Activated naive CD4-positive, alpha-beta T cell treated with Interleukin-2 at 50 U/mL for 16 hours (primary cell): ENCODE measurements at regions not wholly inside any gene's neighbourhood (a gene's known extent, or its start where the extent isn't known, plus 50 kb on each side); places are given as distances from the start of the nearest gene placed in this dataset.

Experiments
- DNase-seq: peaks from one replicate; pipeline ENCODE4 v3.0.0-alpha.2; 2020

DNA sequence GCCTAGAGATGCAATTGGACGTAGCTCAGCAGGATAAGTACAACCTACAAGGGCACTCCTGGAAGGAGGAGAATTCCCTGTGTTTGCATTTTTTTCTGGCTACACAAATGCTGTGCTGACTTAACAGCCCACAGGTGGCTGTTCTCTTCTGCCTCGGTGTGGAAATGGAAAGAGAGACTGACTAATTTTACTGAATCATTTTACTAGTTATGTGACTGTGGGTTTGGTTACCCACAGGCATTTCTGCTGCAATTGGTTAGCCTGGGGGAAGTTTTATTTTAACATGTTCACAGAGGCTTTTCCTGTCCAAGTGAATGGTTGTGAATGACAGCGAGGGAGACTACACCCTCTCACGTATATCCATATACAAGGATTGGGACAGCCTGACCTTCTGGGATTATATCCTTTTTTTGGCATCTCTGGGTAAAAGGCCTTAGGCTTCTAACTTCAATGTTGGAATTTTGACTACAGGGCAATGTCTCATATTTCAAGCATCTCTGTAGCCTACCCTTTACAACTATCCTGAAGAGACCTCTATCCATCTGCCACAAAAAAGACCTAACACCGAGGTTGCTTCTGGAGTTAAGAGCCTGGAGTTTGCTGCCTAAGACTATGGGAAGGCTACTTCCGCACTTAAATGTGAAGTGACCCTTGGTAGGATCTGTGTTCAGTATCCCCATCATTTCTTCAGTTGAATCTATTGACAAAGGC lies 67.2 kb upstream of the TP63 start:
- DNase-seq: peak; percentile 13

DNA sequence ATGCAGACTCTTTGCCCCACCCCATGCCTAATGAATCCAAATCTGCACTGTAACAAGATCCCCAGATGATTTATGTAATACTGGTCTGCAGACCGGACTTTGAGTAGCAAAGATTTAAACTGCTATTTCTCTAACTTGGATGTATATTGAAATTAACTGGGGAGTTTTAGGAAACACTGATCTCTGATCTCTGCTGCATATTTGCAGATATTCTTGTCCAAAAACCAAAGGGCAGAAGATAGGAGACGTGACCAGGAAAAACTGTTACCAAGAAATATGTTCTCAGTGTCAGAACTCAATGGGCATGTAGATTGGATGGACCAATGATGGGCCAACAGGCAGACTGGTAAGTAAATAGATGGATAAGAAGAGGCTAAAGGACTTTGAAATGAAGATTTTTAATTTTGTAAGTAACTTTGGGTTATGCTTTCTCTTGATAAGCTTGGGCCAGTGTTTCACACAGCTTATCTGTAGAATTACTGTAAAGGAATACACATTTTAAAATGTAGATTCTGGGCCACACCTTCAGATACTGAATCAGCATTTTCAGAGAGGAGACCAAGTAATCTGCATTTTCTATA lies 64.5 kb upstream of the TP63 start:
- no peak for DNase-seq

DNA sequence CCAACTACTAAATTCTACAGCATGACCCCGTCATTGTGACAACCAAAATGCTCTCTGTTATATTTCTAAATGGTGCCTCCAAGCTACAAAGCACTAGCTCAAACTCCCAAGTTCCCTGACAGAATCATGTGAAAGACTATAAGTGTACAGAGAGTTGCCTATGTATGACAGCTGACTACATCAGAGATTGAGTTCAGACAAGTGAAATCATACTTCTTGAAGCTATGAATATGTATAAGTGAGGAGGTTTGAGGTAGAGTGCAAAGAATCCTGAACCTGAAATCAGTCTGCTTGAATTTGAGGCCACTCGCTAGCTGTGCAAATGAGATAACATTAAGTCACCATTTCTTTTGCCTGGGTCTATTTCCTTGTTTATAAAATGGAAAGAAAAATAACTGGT lies 63.9 kb upstream of the TP63 start:
- DNase-seq: no peak

DNA sequence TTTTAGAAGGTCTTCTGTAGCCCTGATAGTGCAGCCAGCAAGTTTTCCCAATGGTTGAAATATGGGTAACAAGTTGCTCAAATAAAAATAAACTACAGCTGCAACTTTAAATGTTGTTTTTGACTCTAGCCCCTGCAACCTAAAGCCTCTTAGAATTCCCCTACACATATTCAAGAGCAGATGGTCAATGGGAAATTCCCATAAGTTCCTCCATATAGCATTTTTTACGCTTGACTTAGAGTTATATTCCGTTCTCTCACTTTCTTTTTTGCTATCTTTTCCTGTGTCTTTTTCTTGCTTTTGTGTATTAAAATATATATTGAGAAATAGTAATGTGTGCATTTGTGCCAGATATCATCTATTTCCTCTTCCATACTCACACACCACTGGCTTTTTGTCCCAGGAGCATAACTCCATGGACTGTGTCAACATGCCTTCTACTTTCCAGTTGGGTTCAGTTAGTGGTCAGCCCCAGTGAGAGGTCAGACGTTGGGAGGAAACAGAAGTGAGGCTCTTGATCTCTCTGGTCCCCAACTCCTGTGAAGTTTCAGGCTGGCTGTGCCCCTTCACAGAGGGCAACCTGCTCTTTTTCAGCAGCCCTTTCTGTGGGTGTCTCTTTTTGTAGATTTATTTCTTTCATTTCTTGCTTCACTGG lies 63.3 kb upstream of the TP63 start:
- DNase-seq: no peak

DNA sequence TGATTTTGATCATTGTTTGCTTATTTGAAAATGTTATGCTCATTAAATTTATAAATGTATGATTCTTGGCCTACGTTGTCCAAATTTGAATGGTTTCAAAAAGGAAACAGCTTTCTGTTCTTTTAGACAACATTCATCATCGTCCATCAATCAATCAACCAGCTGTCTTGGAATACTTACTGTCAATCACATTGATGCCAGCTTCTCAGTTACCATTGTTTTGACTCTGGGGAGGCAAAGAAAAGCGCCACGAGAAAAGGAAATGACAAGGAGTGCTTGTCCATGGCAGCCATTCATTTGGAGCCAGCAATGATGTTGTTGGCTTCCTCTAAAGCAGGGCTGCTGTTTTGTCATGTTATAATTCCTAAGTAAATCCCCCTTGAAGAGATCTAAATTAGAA lies 62.2 kb upstream of the TP63 start:
- no peak for DNase-seq

DNA sequence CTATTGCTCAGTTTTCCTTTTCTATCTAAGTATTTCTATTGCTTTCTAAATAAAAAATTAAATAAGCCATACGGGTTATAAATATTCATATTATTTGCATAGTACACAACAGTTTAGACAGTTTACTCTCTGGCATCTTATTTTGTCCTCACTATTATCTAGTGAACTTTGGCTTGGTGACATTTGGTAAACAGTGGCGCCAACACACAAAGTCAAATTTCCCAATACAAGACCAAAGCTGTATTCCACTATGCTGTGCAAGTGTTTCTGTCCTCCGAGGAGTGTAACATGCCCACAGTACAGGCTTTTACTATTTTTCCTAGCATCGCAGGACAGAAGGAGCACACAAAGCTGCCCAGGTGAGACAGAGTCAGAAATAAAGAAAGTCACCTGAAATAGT lies 61.7 kb upstream of the TP63 start:
- no peak for DNase-seq

DNA sequence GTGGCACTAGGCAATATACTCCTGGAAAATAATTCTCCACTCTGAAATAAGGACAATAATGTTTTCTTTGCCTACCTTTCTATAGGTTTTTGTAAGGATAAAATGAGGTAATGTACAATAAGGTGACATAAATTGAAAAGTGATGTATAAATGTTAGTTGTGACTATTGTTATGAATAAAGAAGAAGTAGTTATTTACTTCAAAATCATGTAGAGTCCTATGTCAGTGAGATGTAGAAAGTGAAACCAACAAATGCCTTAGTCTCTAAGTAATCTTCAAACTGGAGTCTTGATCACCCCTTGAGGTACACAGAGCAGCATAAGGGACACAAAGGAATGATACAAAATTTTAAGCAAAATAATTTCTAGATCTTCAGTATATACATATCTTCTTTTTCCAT lies 60.3 kb upstream of the TP63 start:
- DNase-seq: no peak

DNA sequence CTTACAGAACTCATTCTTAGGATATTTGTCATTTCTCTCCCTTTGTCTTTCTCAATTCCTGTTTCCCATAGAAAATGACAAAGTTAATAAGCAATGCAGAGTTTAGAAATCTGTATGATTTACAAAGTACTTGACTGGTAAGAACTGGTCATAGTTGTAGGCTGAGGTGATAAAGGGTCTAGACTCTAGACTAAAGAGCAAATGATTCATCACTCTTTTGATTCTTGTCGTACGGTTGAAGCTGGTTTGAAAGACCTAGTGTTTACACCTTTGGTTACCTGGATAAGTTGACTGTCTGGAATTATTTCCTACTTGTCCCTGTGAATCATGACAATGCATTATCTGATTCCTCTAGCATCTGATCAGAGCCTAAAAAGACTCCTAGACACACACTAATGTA lies 58.9 kb upstream of the TP63 start:
- DNase-seq: no peak

DNA sequence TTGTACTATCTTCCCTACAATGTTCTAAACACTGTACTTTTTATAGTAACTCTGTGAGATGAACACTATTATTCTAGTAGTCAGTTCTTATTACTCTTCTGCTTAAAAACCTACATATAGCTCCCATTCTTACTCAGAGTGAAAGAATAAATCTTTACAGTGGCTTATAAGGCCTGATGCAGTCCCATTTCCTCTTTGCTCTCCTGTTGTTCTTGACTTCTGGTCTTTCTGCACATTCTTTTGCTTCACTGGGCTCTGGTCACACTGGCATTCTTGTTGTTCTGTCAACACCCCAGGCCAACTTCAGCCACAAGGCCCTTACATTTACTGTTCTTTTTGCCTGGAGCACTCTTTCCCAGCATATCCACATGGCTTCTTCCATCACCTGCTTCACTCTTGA lies 58.2 kb upstream of the TP63 start:
- no peak for DNase-seq

DNA sequence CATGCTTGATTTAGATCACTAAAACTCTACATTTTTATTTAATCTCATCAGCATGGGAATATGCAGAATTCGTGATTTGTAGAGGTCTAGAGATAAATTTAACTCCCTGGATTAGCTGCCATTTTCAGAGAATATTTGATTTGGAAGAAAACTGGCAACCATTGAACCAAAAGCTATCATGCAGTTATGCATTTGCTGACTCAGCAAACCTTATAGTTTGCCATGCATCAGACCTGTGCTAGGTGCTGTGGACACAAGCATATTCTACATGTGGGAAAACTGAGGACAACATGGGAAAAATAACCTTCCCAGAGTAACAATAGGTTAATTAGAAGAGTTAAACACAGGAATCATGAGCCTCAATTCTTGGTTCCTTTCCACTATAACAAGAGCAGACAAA lies 54.7 kb upstream of the TP63 start:
- DNase-seq: no peak

DNA sequence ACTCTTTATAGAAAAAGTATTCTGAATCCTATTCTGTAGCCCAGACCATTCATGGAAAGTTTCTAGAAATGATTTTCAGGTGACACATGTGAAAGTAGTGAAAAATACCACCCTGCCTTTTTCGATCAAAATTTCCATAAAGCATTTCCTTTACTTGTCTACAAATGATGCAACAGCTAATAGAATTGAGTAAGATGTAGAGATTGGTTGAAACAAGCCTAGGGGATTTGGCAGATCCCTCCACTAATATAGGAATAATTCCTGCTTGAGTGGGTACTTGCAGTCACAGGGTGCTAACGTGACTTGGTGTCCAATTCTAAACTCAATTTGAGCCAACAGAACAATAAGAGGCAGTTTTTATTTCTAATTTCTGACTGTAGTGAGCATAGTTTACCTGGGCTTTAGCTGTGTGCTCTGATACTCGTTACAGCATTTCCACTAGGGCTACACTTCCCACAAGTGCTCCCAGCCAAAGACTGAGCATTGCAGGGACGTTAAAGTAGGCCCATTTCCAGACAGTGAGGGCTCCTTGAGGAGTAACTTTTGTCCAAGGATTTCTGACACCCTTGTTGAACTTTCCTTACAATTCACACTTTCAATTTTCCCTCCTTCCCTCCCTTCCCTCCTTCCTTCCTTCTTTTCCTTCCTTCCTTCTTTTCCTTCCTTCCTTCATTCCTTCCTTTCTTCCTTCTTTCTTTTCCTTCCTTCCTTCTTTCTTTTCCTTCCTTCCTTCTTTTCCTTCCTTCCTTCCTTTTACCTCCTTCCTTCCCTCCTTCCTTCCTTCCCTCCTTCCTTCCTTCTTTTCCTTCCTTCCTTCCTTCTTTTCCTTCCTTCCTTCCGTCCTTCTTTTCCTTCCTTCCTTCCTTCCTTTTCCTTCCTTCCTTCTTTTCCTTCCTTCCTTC lies 53.9 kb upstream of the TP63 start:
- no peak for DNase-seq

DNA sequence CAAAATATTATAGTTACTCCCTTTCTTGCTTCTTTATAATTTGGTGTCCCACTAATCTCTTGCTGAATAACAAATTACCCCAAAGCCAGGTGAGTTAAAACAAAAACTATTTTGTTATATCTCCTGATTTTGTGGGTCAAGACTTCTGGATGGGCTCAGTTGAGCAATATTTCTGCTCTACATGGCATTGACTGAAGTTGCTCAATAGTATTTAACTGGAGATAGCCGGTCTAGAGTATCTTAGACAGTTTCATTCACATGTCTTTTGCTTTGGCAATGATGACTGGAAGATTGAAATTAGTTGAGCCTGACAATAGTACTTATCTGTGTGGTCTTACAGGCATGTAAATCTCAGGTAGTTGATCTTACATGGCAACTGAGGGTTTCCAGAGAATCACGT lies 51.0 kb upstream of the TP63 start:
- DNase-seq: no peak
